Peyer's patch (tissue), 4 donors: ENCODE measurements at regions not wholly inside any gene's neighbourhood (a gene's known extent, or its start where the extent isn't known, plus 50 kb on each side); places are given as distances from the start of the nearest gene placed in this dataset.

Source experiments
- CTCF ChIP-seq, 6 experiments: fragments of 450-650 bp in 4 of 6; fragments of 200-600 bp in 2 of 6; sonication (generic) in 1 of 6; IDR thresholded peaks; one replicate each; pipeline ENCODE4 v1.5.1; 2017 to 2019; ENCODE audit warnings: antibody characterized with exemption in 6 of 6, mild to moderate bottlenecking in 3 of 6, moderate library complexity in 1 of 6
- POLR2A ChIP-seq, 2 donors: fragments of 450-650 bp; IDR thresholded peaks; one replicate each; pipeline ENCODE4 v1.5.1; 2017; ENCODE audit warnings: antibody characterized with exemption in 2 of 2, mild to moderate bottlenecking in 2 of 2, moderate library complexity in 2 of 2

GRCh38 chr1:4089421-4090175 lies 189.5 kb upstream of the C1orf174 start:
- no peak for TF ChIP-seq POLR2A (IDR thresholded peaks at IDR 0.05)
- TF ChIP-seq CTCF (IDR thresholded peaks at IDR 0.05): no peak
